Erythroblast (primary cell): ENCODE measurements at regions not wholly inside any gene's neighbourhood (a gene's known extent, or its start where the extent isn't known, plus 50 kb on each side); places are given as distances from the start of the nearest gene placed in this dataset.

Source experiments
- GATA1 ChIP-seq: IDR thresholded peaks from 2 replicates; pipeline ENCODE4 v1.6.1; 2011; ENCODE audit warnings: low read depth, mild to moderate bottlenecking, control low read depth, low read length, moderate library complexity
- POLR2A ChIP-seq: IDR thresholded peaks from 2 replicates; pipeline ENCODE4 v1.6.1; 2011; ENCODE audit warnings: mild to moderate bottlenecking, low read length

DNA sequence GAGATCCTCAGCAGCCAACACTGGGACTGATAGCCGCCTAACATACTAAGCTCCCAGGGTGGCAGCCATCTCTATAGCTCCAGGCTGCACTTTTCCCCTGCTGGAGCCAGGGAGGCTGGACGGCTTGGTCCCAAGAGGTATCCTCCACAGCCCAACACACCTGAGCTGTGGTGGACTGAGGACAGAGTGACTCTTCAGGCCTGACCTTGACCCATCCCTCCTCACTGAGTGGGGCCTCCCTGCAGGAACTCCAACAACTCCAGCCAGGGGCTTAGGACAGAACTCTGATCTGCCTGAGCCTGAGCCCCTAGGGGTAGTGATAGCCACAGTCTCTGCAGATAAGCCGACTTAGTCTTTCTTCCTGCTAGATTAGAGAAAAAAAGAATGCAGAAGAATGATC lies 958.1 kb upstream of the PRR20A start:
- TF ChIP-seq POLR2A, result no peak
- TF ChIP-seq GATA1, result no peak
